ENCODE measurements at regions not wholly inside any gene's neighbourhood (a gene's known extent, or its start where the extent isn't known, plus 50 kb on each side); places are given as distances from the start of the nearest gene placed in this dataset.
A peak's percentile ranks its signal among the peaks of the same experiment; 100 is the strongest.

DNA sequence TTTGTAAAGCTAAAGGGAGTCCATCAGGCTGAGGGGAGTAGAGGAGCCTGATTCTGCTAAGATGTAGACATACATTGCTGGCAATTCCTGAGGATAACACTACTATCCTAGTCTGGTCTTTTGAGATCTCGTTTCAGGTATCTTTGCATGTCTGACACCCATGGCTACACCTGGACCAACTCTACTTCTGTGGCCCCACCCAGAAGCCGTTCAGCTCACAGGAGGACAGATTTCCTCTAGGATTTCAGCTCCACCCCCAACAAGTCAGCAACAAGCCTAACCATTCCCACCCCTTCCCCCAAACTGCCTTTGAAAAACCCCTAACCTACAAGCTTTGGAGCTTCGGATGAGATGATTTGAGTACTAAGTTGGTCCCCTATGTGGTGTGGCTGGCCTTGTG is 848.2 kb downstream of the NLGN4X start:
- DNase-seq (ENCODE audit: low spot score) = peak; percentile 1
- TF ChIP-seq EZH2 (IDR thresholded peaks at IDR 0.05; ENCODE audit: low read depth, unreplicated experiment) (no peak), NANOG (IDR thresholded peaks at IDR 0.05; ENCODE audit: borderline replicate concordance) (no peak), ETS1 (IDR thresholded peaks at IDR 0.05) (no peak), ZNF462 (CRISPR knock-in tag; IDR thresholded peaks at IDR 0.05) (no peak), POLR2AphosphoS5 (IDR thresholded peaks at IDR 0.05; ENCODE audit: low read depth) (no peak), REST (IDR thresholded peaks at IDR 0.05; ENCODE audit: unreplicated experiment) (no peak), ZNF114 (CRISPR knock-in tag; IDR thresholded peaks at IDR 0.05) (no peak), ZNF331 (CRISPR knock-in tag; IDR thresholded peaks at IDR 0.05; ENCODE audit: low read depth) (no peak), CREB1 (CRISPR knock-in tag; IDR thresholded peaks at IDR 0.05; ENCODE audit: low read depth) (no peak), STAT1 (IDR thresholded peaks at IDR 0.05; ENCODE audit: unreplicated experiment) (no peak), JUNB (IDR thresholded peaks at IDR 0.05; ENCODE audit: unreplicated experiment) (no peak), EZH2phosphoT487 (IDR thresholded peaks at IDR 0.05; ENCODE audit: unreplicated experiment) (no peak)
- TF ChIP-seq, protein P1, sequence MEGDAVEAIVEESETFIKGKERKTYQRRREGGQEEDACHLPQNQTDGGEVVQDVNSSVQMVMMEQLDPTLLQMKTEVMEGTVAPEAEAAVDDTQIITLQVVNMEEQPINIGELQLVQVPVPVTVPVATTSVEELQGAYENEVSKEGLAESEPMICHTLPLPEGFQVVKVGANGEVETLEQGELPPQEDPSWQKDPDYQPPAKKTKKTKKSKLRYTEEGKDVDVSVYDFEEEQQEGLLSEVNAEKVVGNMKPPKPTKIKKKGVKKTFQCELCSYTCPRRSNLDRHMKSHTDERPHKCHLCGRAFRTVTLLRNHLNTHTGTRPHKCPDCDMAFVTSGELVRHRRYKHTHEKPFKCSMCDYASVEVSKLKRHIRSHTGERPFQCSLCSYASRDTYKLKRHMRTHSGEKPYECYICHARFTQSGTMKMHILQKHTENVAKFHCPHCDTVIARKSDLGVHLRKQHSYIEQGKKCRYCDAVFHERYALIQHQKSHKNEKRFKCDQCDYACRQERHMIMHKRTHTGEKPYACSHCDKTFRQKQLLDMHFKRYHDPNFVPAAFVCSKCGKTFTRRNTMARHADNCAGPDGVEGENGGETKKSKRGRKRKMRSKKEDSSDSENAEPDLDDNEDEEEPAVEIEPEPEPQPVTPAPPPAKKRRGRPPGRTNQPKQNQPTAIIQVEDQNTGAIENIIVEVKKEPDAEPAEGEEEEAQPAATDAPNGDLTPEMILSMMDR (conservative IDR thresholded peaks at IDR 0.05; ENCODE audit: low read depth in 2 of 2) = no peak
- H3K4me3 Mint-ChIP-seq = no peak overlapping the region
- Histone ChIP-seq H3K4me3 (no peak overlapping the region), H4K20me1 (replicated peaks; ENCODE audit: insufficient read depth) (no peaks in the 10 kb centered on the region), H3K79me2 (replicated peaks; ENCODE audit: insufficient read depth) (no peaks in the 10 kb centered on the region), H3K27me3 (ENCODE audit: insufficient read depth) (no peaks in the 10 kb centered on the region), H3K27ac (ENCODE audit: low read depth) (no peak overlapping the region), H3K4me1 (ENCODE audit: insufficient read depth) (peaks cover 7% of the 10 kb centered on the region; the same call in 1 of the 2 replicates), H3F3A (replicated peaks; ENCODE audit: low read depth) (no peaks in the 10 kb centered on the region), H3K36me3 (ENCODE audit: insufficient read depth) (no peaks in the 10 kb centered on the region), H3K9me2 (ENCODE audit: insufficient read depth) (no peaks in the 10 kb centered on the region), H2AFZ (no peak overlapping the region), H3K4me2 (no peak overlapping the region)
- ATAC-seq = no peak
- H3K27ac Mint-ChIP-seq = no peak overlapping the region
- no peaks in the 10 kb centered on the region for H3K36me3 Mint-ChIP-seq (ENCODE audit: low read depth)
- H3K4me1 Mint-ChIP-seq = peaks cover 11% of the 10 kb centered on the region; the same call in 2 of the 3 replicates
- H3K9me3 Mint-ChIP-seq = no peaks in the 10 kb centered on the region; the same call in 2 of the 3 replicates
- no peaks in the 10 kb centered on the region for H3K27me3 Mint-ChIP-seq (ENCODE audit: insufficient read depth, low read depth, poor library complexity)
